ENCODE measurements at regions not wholly inside any gene's neighbourhood (a gene's known extent, or its start where the extent isn't known, plus 50 kb on each side); places are given as distances from the start of the nearest gene placed in this dataset.

DNA sequence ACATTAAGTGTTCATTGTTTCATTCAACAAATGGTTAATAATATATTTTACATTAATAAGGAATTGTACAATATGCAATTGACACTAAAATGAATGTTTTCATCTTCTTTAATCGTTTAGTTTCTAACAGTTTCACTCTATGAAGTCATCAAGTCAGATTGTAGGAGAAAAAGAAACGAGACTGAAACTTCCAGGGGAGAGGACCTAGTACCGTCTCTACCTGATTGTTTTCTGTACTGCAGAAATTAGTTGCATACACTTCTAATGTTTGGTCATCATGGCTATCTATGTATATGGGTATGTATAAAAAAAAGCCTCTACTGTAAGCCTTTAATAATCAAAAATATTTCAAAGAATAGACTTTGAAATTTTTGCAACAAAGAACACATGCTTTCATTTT lies 1350.9 kb downstream of the ARAP2 start:
- TF ChIP-seq POLR2A (IDR thresholded peaks at IDR 0.05): no peak
- TF ChIP-seq, protein P1, sequence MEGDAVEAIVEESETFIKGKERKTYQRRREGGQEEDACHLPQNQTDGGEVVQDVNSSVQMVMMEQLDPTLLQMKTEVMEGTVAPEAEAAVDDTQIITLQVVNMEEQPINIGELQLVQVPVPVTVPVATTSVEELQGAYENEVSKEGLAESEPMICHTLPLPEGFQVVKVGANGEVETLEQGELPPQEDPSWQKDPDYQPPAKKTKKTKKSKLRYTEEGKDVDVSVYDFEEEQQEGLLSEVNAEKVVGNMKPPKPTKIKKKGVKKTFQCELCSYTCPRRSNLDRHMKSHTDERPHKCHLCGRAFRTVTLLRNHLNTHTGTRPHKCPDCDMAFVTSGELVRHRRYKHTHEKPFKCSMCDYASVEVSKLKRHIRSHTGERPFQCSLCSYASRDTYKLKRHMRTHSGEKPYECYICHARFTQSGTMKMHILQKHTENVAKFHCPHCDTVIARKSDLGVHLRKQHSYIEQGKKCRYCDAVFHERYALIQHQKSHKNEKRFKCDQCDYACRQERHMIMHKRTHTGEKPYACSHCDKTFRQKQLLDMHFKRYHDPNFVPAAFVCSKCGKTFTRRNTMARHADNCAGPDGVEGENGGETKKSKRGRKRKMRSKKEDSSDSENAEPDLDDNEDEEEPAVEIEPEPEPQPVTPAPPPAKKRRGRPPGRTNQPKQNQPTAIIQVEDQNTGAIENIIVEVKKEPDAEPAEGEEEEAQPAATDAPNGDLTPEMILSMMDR (IDR thresholded peaks at IDR 0.05 in 4 of 5, conservative IDR thresholded peaks at IDR 0.05 in 1 of 5): no peak
